ENCODE measurements at regions not wholly inside any gene's neighbourhood (a gene's known extent, or its start where the extent isn't known, plus 50 kb on each side); places are given as distances from the start of the nearest gene placed in this dataset.

- TF ChIP-seq RNF2 (IDR thresholded peaks at IDR 0.05; ENCODE audit: borderline replicate concordance, low read depth, low read length, missing control alignments, poor library complexity, severe bottlenecking) (no peak), SP2 (IDR thresholded peaks at IDR 0.05; ENCODE audit: low read length) (no peak), CTBP2 (IDR thresholded peaks at IDR 0.05; ENCODE audit: borderline replicate concordance, insufficient read depth, insufficient read length, low read length) (no peak)
Measured at GRCh38 chr11:95706974-95707387, 82.6 kb downstream of the FAM76B start (continued).
